Activated CD8-positive, alpha-beta T cell treated with anti-CD3 and anti-CD28 coated beads for 36 hours (primary cell): ENCODE measurements at regions not wholly inside any gene's neighbourhood (a gene's known extent, or its start where the extent isn't known, plus 50 kb on each side); places are given as distances from the start of the nearest gene placed in this dataset.

Experiments
- ATAC-seq: fragments of 200-7000 bp; cut with Tn5 transposase; one replicate; pipeline ENCODE4 v1.10.0; 2021; ENCODE audit warnings: mild to moderate bottlenecking, moderate library complexity
- CTCF ChIA-PET: fragments of 350-600 bp; sonication (Branson Sonifier 250); formaldehyde crosslinking; loops from one replicate; lab custom pipeline; 2021; ENCODE audit warnings: antibody characterized with exemption; lab: Charles Lee
- POLR2A ChIA-PET: fragments of 350-600 bp; sonication (Branson Sonifier 250); formaldehyde crosslinking; loops from one replicate; lab custom pipeline; 2021; ENCODE audit warnings: antibody characterized with exemption; lab: Charles Lee
- DNase-seq: peaks from one replicate; pipeline ENCODE4 v3.0.0-alpha.2; 2020
- H3K27ac Mint-ChIP-seq: one replicate; pipeline ENCODE4 v1.8.0; 2021; ENCODE audit warnings: mild to moderate bottlenecking, mixed read lengths
- H3K27me3 Mint-ChIP-seq: one replicate; pipeline ENCODE4 v1.8.0; 2021; ENCODE audit warnings: mixed read lengths
- H3K36me3 Mint-ChIP-seq: one replicate; pipeline ENCODE4 v1.8.0; 2021; ENCODE audit warnings: low read depth, mixed read lengths
- H3K4me1 Mint-ChIP-seq: one replicate; pipeline ENCODE4 v1.8.0; 2021; ENCODE audit warnings: low read depth, mixed read lengths
- H3K4me3 Mint-ChIP-seq: one replicate; pipeline ENCODE4 v1.8.0; 2021; ENCODE audit warnings: mild to moderate bottlenecking, moderate library complexity, mixed read lengths
- H3K9me3 Mint-ChIP-seq: one replicate; pipeline ENCODE4 v1.8.0; 2021; ENCODE audit warnings: mixed read lengths
- CTCF ChIP-seq: fragments of 200-600 bp; IDR thresholded peaks from one replicate; pipeline ENCODE4 v1.8.0; 2022; ENCODE audit warnings: antibody characterized with exemption, mild to moderate bottlenecking
- intact Hi-C: fragments of 100-400 bp; cut with micrococcal nuclease; formaldehyde crosslinking; loops from one replicate; pipeline ENCODE4 v1.10.0; 2022

- ChIA-PET POLR2A (no interaction called here), CTCF (no interaction called here)
Measured at GRCh38 chr21:14690886-14691285, 144.8 kb upstream of the SAMSN1 start.

DNA sequence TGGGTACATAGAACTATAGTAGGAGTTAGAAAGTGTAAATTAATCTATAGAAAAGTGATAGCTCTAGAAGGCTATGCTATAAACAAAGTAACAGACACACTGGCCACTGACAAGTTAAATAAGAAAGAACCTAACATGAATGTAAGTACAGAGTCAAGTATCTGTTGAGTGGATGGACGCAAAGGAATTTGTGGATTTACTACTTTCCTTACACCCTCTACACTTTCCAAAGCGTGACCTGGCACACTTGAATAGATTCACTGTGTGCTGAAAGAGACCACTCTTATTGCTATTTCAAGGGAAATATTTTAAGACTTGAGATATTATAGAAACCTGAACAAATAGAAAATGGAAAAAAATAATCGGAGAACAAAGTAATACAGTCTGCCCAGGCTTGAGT lies 142.8 kb upstream of the SAMSN1 start:
- intact Hi-C loops: no loop called here
- POLR2A ChIA-PET: interaction anchor here (0.6 kb wide), 1 partner anchor 67 kb away, joined by 3 read pairs; no protein-coding TSS in a partner anchor
- Mint-ChIP-seq H3K4me3 (no peak overlapping the region), H3K4me1 (peaks cover 42% of the 10 kb centered on the region), H3K36me3 (peaks cover 2% of the 10 kb centered on the region), H3K9me3 (peaks cover 8% of the 10 kb centered on the region), H3K27ac (no peak overlapping the region), H3K27me3 (no peaks in the 10 kb centered on the region)
- CTCF ChIA-PET: no interaction called here
- ATAC-seq (no peak), DNase-seq (no peak)
- no peak for TF ChIP-seq CTCF

More at GRCh38 chr21:14690886-14691285, 144.8 kb upstream of the SAMSN1 start:
- H3K27me3 Mint-ChIP-seq: no peaks in the 10 kb centered on the region
- DNase-seq: no peak
- peaks cover 2% of the 10 kb centered on the region for H3K36me3 Mint-ChIP-seq
- peak; percentile 55 for ATAC-seq
- no peak for TF ChIP-seq CTCF
- H3K9me3 Mint-ChIP-seq: peaks cover 8% of the 10 kb centered on the region
- intact Hi-C loops: no loop called here
- no peak overlapping the region for H3K27ac Mint-ChIP-seq
- no peak overlapping the region for H3K4me3 Mint-ChIP-seq
- peaks cover 37% of the 10 kb centered on the region for H3K4me1 Mint-ChIP-seq

DNA sequence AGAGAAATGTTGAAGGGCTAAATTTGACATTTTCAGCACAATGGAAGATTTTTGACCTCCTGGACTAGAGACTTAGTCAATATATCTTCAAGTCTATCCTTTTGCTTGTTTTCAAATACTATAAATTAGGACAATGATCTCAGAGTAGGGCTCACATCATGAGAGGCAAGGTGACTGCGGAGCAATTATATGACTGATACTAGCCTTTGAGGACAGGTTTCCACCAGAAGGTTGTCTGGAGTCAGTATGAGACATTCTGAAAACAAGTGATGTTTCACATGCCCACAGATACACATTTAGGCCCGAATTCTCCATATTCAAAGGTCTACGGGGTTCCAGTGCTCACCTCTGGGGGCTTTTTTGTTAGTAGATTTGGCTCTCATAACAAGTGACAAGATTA lies 142.3 kb upstream of the SAMSN1 start:
- no peak for TF ChIP-seq CTCF
- H3K27ac Mint-ChIP-seq: no peak overlapping the region
- peaks cover 8% of the 10 kb centered on the region for H3K9me3 Mint-ChIP-seq
- H3K36me3 Mint-ChIP-seq: peaks cover 2% of the 10 kb centered on the region
- POLR2A ChIA-PET: interaction anchor here (1.2 to 1.5 kb wide), 2 partner anchors 11 to 12 kb away, joined by 3 to 4 read pairs; no protein-coding TSS in a partner anchor
- H3K27me3 Mint-ChIP-seq: no peaks in the 10 kb centered on the region
- intact Hi-C loops: no loop called here
- ATAC-seq: no peak
- no peak for DNase-seq
- H3K4me1 Mint-ChIP-seq: peaks cover 44% of the 10 kb centered on the region
- H3K4me3 Mint-ChIP-seq: no peak overlapping the region
- CTCF ChIA-PET: interaction anchor here (1.4 kb wide), 1 partner anchor 12 kb away, joined by 5 read pairs; no protein-coding TSS in a partner anchor

DNA sequence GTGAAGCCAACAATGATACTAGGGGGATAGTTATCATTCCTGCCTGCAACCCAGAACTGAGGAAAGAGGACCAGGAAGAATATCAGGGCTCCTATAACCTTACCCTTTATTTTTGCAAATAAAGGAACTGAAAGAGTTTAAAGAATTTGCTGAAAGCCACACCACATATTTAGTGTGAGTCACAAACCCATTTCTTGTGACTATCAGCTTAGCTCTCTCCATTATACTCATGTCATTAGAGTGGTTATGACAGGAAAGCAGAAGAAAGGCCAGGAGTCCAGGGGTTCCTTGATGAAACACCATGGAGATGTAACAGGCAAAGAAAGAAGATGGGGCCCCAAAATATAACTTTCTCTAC lies 141.1 kb upstream of the SAMSN1 start:
- TF ChIP-seq CTCF: no peak
- Mint-ChIP-seq H3K4me3 (no peak overlapping the region), H3K27ac (peak overlapping the region; percentile 26), H3K9me3 (peaks cover 8% of the 10 kb centered on the region), H3K4me1 (peaks cover 49% of the 10 kb centered on the region), H3K36me3 (peaks cover 2% of the 10 kb centered on the region), H3K27me3 (no peaks in the 10 kb centered on the region)
- CTCF ChIA-PET: interaction anchor here (1.1 to 1.8 kb wide), 5 partner anchors 9 to 129 kb away, joined by 3 to 5 read pairs (median 4); no protein-coding TSS in a partner anchor
- ATAC-seq (peak; percentile 74), DNase-seq (no peak)
- POLR2A ChIA-PET: interaction anchor here (0.7 to 1.6 kb wide), 6 partner anchors 10 to 309 kb away, joined by 3 to 4 read pairs (median 3); no protein-coding TSS in a partner anchor
- intact Hi-C loops: no loop called here

DNA sequence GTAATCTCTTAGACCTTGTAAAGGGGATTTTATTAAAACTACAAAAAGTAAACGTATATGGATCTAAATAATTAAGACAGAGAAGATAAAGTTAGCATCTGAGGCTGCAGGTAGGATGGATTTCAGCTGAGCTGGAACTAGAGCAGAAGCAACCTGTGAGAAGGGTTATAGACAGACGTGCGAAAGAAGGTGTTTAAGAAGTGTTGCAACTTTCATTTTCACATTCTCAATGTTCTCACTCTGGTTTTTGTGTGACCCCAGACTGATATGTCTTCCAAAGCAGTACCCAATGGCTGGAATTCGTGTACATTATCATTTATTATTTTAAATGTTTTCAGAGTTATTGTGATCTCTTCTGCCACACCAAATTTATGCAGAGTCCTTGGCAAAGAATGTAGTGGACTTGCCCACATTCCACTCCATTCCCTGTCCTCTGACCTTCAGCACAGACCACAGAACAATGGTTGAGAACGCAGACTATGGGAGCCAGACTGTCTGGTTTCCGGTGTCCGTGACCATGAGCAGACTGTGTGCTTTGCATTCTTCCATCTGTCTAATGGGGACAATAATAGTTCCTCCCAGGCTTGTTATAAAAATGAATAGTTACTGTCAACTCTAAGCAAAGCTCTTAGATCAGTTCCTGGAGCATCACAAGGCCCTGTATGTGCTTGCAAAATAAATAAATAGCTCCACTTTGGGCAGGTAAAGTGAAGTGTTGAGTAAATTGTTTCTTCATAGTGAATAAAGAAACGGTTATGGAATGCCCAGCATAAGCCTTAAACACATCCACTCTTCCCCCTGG lies 140.6 kb upstream of the SAMSN1 start:
- CTCF ChIA-PET: interaction anchor here (1.1 to 1.8 kb wide), 5 partner anchors 9 to 128 kb away, joined by 3 to 5 read pairs (median 4); no protein-coding TSS in a partner anchor

More for the DNA sequence above, 140.6 kb upstream of the SAMSN1 start:
- H3K27me3 Mint-ChIP-seq: no peaks in the 10 kb centered on the region
- POLR2A ChIA-PET: interaction anchor here (0.7 to 1.6 kb wide), 4 partner anchors 10 to 308 kb away, joined by 3 to 4 read pairs (median 3); no protein-coding TSS in a partner anchor
- H3K4me3 Mint-ChIP-seq: no peak overlapping the region
- intact Hi-C loops: no loop called here
- TF ChIP-seq CTCF: no peak
- peaks cover 2% of the 10 kb centered on the region for H3K36me3 Mint-ChIP-seq
- peak; percentile 55 for ATAC-seq
- H3K9me3 Mint-ChIP-seq: peaks cover 8% of the 10 kb centered on the region
- H3K27ac Mint-ChIP-seq: peak overlapping the region; percentile 3
- no peak for DNase-seq
- H3K4me1 Mint-ChIP-seq: peaks cover 43% of the 10 kb centered on the region
